GM12878 (cell line): ENCODE measurements at regions not wholly inside any gene's neighbourhood (a gene's known extent, or its start where the extent isn't known, plus 50 kb on each side); places are given as distances from the start of the nearest gene placed in this dataset.

Experiments
- ATAC-seq: fragments of 200-7000 bp; cut with Tn5 transposase; 3 replicates; pipeline ENCODE4 v1.9.1; 2020; ENCODE audit warnings: mild to moderate bottlenecking, moderate library complexity
- BruUV-seq: library from RNA; stranded (reverse); fragments of 400-500 nt; replicated peaks from 2 replicates; lab custom pipeline; 2021; lab: Mats Ljungman, UMichigan
- CTCF ChIA-PET: fragments of 300-600 bp; sonication (Branson Sonifier 250); formaldehyde crosslinking; extraction: SDS; loops from one replicate; lab custom pipeline; 2021; ENCODE audit warnings: inconsistent platforms; lab: Yijun Ruan, JAX
- POLR2A ChIA-PET: fragments of 350-600 bp; formaldehyde crosslinking; extraction: SDS; loops from one replicate; lab custom pipeline; 2021; ENCODE audit warnings: inconsistent platforms; lab: Charles Lee
- RAD21 ChIA-PET: fragments of 300-600 bp; sonication (Branson Sonifier 250); formaldehyde crosslinking; loops from one replicate; lab custom pipeline; 2023; ENCODE audit warnings: antibody characterized with exemption; ENCODE audit not compliant: unreplicated experiment; lab: Charles Lee
- SMC1A ChIA-PET: fragments of 300-600 bp; sonication (Branson Sonifier 250); formaldehyde crosslinking; loops from one replicate; lab custom pipeline; 2023; ENCODE audit not compliant: unreplicated experiment, uncharacterized antibody; lab: Charles Lee
- DNase-seq: peaks from one replicate; pipeline ENCODE4 v3.0.0-alpha.2; 2011; ENCODE audit warnings: low read depth, low spot score
- FAIRE-seq: peaks from 3 replicates; lab custom pipeline; 2011; peaks lifted over from hg19 to GRCh38; lab: Jason Lieb, UNC
- H2AFZ ChIP-seq: 2 replicates; pipeline ENCODE4 v1.6.0; 2011; ENCODE audit warnings: low read depth, low read length, control low read depth; ENCODE audit not compliant: control insufficient read depth
- H3K27ac ChIP-seq: 2 replicates; pipeline ENCODE4 v1.5.1; 2011; ENCODE audit warnings: control low read depth; ENCODE audit not compliant: control insufficient read depth, insufficient read depth
- H3K27me3 ChIP-seq, 2 experiments: replicated peaks in 1 of 2; 2 replicates each; pipeline versions ENCODE4 v1.6.0 to v1.6.1; 2011; ENCODE audit warnings: low read length in 1 of 2; ENCODE audit not compliant: control insufficient read depth in 2 of 2, insufficient read depth in 2 of 2
- H3K36me3 ChIP-seq, 2 experiments: 2 replicates each; pipeline ENCODE4 v1.5.1; 2011; ENCODE audit warnings: low read length in 1 of 2; ENCODE audit not compliant: control insufficient read depth in 2 of 2, insufficient read depth in 2 of 2
- H3K4me1 ChIP-seq: 2 replicates; pipeline ENCODE4 v1.6.1; 2011; ENCODE audit warnings: mild to moderate bottlenecking, low read length, moderate library complexity, mixed read lengths; ENCODE audit not compliant: control insufficient read depth, insufficient read depth
- H3K4me2 ChIP-seq: 2 replicates; pipeline ENCODE4 v1.6.0; 2011; ENCODE audit warnings: control low read depth; ENCODE audit not compliant: control insufficient read depth, insufficient read depth
- H3K4me3 ChIP-seq: fragments of 200-600 bp; sonication (generic); 2 replicates; pipeline ENCODE4 v1.5.1; 2016
- H3K79me2 ChIP-seq: 2 replicates; pipeline ENCODE4 v1.6.0; 2011; ENCODE audit warnings: low read length; ENCODE audit not compliant: control insufficient read depth, insufficient read depth
- H3K9ac ChIP-seq: 2 replicates; pipeline ENCODE4 v1.8.0; 2011; ENCODE audit warnings: low read length, control low read depth, mixed read lengths; ENCODE audit not compliant: control insufficient read depth, insufficient read depth
- H3K9me3 ChIP-seq: replicated peaks from 3 replicates; pipeline ENCODE4 v1.5.1; 2011; ENCODE audit warnings: mild to moderate bottlenecking, low read length; ENCODE audit not compliant: control insufficient read depth, insufficient read depth
- H4K20me1 ChIP-seq: 2 replicates; pipeline ENCODE4 v1.6.0; 2011; ENCODE audit not compliant: control insufficient read depth, insufficient read depth
- ASH2L ChIP-seq: fragments of 300-600, 200-600 bp; sonication (generic); IDR thresholded peaks from 2 replicates; pipeline ENCODE4 v1.6.1; 2017; ENCODE audit warnings: low read depth, mild to moderate bottlenecking, borderline replicate concordance
- EP300 ChIP-seq, 2 experiments: fragments of 150-350 bp in 1 of 2; IDR thresholded peaks; 2 replicates each; pipeline ENCODE4 v1.6.1; 2011 to 2012; ENCODE audit warnings: low read depth in 2 of 2, low read length in 2 of 2, borderline replicate concordance in 1 of 2, improper control_type of control experiment in 1 of 2, inconsistent platforms in 1 of 2; ENCODE audit not compliant: control insufficient read depth in 1 of 2
- FOXM1 ChIP-seq: IDR thresholded peaks from 2 replicates; pipeline ENCODE4 v1.6.1; 2012; ENCODE audit warnings: low read depth, mild to moderate bottlenecking, inconsistent platforms, low read length, moderate library complexity
- IKZF1 ChIP-seq: fragments of 450-650 bp; conservative IDR thresholded peaks from 2 replicates; pipeline ENCODE4 v1.6.1; 2017; ENCODE audit warnings: antibody characterized with exemption, mild to moderate bottlenecking
- IKZF2 ChIP-seq, 2 experiments: fragments of 450-650 bp; IDR thresholded peaks; 2 replicates each; pipeline ENCODE4 v1.6.1; 2017; ENCODE audit warnings: mild to moderate bottlenecking in 2 of 2, moderate library complexity in 2 of 2
- MYC ChIP-seq: IDR thresholded peaks from 2 replicates; pipeline ENCODE4 v1.6.1; 2011; ENCODE audit warnings: mild to moderate bottlenecking, low read length, moderate library complexity, inconsistent platforms; ENCODE audit not compliant: insufficient read depth, insufficient replicate concordance, insufficient read length, severe bottlenecking
- NFXL1 ChIP-seq: fragments of 450-650 bp; IDR thresholded peaks from 2 replicates; pipeline ENCODE4 v1.6.1; 2017; ENCODE audit warnings: antibody characterized with exemption, mild to moderate bottlenecking, borderline replicate concordance
- NFYB ChIP-seq: IDR thresholded peaks from 2 replicates; pipeline ENCODE4 v1.6.1; 2011; ENCODE audit warnings: low read depth, mild to moderate bottlenecking, low read length, improper control_type of control experiment, moderate library complexity; ENCODE audit not compliant: insufficient read depth
- POLR2A ChIP-seq: IDR thresholded peaks from 2 replicates; pipeline ENCODE4 v1.6.1; 2011; ENCODE audit warnings: low read depth, mild to moderate bottlenecking, low read length
- POLR2AphosphoS2 ChIP-seq: IDR thresholded peaks from 2 replicates; pipeline ENCODE4 v1.6.1; 2011; ENCODE audit warnings: low read depth, mild to moderate bottlenecking, low read length, improper control_type of control experiment, moderate library complexity
- RELB ChIP-seq: fragments of 450-650 bp; IDR thresholded peaks from 2 replicates; pipeline ENCODE4 v1.6.1; 2017; ENCODE audit warnings: low read depth, mild to moderate bottlenecking, moderate library complexity
- SMC3 ChIP-seq: IDR thresholded peaks from 2 replicates; pipeline ENCODE4 v1.6.1; 2011; ENCODE audit warnings: low read length, improper control_type of control experiment, borderline replicate concordance
- SPI1 ChIP-seq: IDR thresholded peaks from 2 replicates; pipeline ENCODE4 v1.6.1; 2011; ENCODE audit warnings: low read depth, mild to moderate bottlenecking, low read length, moderate library complexity, borderline replicate concordance; ENCODE audit not compliant: insufficient read depth
- YY1 ChIP-seq: IDR thresholded peaks from 2 replicates; pipeline ENCODE4 v1.6.1; 2011; ENCODE audit warnings: low read depth, mild to moderate bottlenecking, low read length
- ZNF384 ChIP-seq: IDR thresholded peaks from 2 replicates; pipeline ENCODE4 v1.6.1; 2012; ENCODE audit warnings: low read depth, mild to moderate bottlenecking, low read length, improper control_type of control experiment, borderline replicate concordance
- WGBS: methylation state at CpG from one replicate; pipeline ENCODE4 v1.1.6; 2016; ENCODE audit warnings: low lambda C conversion rate; ENCODE audit not compliant: insufficient replicate concordance, insufficient coverage; ENCODE audit errors: missing lambda C conversion rate; 5-methylcytosine and 5-hydroxymethylcytosine counted together
- in situ Hi-C: fragments of 300-500 bp; cut with MboI; formaldehyde crosslinking; loops from 9 replicates; pipeline ENCODE4 v1.14.3; 2018; ENCODE audit warnings: mixed read lengths
- intact Hi-C: fragments of 100-400 bp; cut with micrococcal nuclease; formaldehyde crosslinking; loops from one replicate; pipeline ENCODE4 v1.14.2; 2022; ENCODE audit not compliant: unreplicated experiment

DNA sequence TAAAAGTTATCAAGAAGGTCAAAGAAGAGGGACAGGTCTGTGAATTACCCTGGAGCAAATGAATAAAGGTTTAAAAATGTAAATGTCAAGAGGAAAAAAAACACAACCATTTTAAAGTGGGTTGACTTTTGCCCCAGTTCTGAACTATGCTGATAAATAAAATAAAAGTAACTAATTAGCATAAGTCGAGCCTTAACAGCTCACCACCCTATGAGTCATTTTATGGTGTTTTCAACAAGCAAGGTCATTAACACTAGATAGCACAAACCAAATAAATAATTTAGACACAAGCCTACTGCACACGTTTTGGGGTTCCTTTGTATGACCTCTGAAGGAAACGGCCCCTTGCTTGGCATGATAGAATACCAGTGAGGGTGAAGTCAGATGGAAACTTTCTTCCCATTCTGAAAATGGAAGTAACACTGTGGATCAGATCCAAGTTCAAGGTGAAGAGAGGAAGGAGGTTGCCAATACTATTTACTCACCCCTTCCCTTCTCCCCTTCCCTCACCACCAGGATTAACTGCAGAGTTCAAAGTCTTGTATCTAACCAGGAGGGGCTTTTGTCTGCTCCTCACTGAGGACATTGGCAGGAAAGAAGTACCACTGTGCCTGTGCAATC is 380.0 kb upstream of the ACVR2A start (continued):
- TF ChIP-seq RELB (no peak), MYC (no peak)

DNA sequence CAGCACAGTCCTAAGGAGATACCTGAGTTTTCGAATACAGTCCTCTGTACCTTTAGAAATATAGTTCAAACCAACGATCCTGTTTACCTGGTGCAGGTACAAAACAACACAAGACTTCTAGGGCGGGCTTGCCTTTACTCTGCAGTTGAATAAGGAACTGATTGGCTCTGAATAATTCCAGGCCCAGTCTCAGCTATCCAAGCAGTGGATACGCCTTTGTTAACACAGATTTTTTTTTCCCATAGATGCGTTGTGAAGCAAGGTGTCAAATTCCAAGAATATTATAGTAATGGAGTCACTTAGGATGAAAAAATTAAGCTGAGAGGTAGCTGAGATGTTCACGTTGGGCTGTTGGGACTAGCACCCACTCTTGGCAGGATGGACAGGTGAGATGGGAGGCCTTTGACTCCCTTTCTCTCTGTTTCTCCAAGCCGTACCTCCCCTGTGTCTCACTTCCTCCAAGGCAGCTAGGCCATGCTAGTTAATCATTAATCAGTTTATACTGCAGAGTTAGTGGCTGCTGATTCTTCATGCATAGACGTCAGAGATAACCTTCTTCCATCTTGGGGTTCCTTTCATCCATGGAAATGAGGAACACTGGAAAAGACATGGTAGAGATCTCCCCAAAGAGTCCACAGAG is 380.8 kb upstream of the ACVR2A start:
- intact Hi-C loops: no loop called here
- BruUV-seq: no TSS peak
- no peaks in the 10 kb centered on the region for H3K36me3 ChIP-seq
- no peaks in the 10 kb centered on the region for H3K9me3 ChIP-seq
- H3K4me1 ChIP-seq: no peaks in the 10 kb centered on the region
- no peak overlapping the region for H3K9ac ChIP-seq
- no peaks in the 10 kb centered on the region for H3K79me2 ChIP-seq
- FAIRE-seq (no peak), DNase-seq (no peak)
- CTCF ChIA-PET: interaction anchor here (0.6 to 1.0 kb wide), 2 partner anchors 353 to 447 kb away, joined by 3 read pairs; no protein-coding TSS in a partner anchor
- POLR2A ChIA-PET: no interaction called here
- no peak overlapping the region for H3K4me3 ChIP-seq
- WGBS: 41% methylated on average over 8 of the region's 8 CpGs
- H3K27me3 ChIP-seq: no peaks in the 10 kb centered on the region
- SMC1A ChIA-PET: interaction anchor here (1.4 kb wide), 1 partner anchor 173 kb away, joined by 3 read pairs; no protein-coding TSS in a partner anchor
- H2AFZ ChIP-seq: no peak overlapping the region
- RAD21 ChIA-PET: no interaction called here
- TF ChIP-seq SMC3 (no peak), POLR2A (no peak), NFXL1 (no peak), SPI1 (peak; percentile 70; the same call in 1 of the 2 replicates), FOXM1 (no peak), POLR2AphosphoS2 (no peak), IKZF2 (IDR thresholded peaks at IDR 0.05) (peak; percentile 21 to 32; a peak in 2 of 4 replicates), EP300 (IDR thresholded peaks at IDR 0.05; ENCODE audit: borderline replicate concordance in 1 of 2, control insufficient read depth in 1 of 2, low read depth in 2 of 2, low read length in 2 of 2) (0 out of 4 replicates have a peak, but pooled peaks of 1 of the 2 experiments have one; percentile 29), IKZF1 (peak; percentile 36), ASH2L (no peak), ZNF384 (no peak), YY1 (no peak), NFYB (no peak)
- TF ChIP-seq, all 136 proteins: peak for 4
- H3K4me2 ChIP-seq: no peak overlapping the region
- H3K27ac ChIP-seq: no peak overlapping the region
- in situ Hi-C loops: no loop called here
- ATAC-seq: peak; percentile 95
- H4K20me1 ChIP-seq: no peaks in the 10 kb centered on the region
